ENCODE measurements at regions not wholly inside any gene's neighbourhood (a gene's known extent, or its start where the extent isn't known, plus 50 kb on each side); places are given as distances from the start of the nearest gene placed in this dataset.

DNA sequence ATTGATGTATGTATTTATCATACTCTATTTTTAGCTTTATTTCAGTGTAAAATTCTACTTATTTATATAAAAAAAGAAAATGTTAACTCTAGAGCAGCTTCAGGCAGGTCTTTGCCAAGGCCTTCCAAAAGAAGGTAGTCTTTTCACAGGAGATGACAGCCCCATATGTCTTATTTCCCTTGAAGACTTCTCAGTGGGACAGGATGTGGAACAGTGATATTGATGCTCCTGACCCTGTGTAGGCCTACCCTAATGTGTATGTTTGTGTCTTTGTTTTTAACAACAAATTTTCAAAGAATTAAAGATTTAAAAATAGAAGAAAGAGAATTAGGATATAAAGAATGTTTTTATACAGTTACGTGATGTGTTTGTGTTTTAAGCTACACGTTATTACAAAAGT is 1593.6 kb downstream of the AMY1C start:
- no peaks in the 10 kb centered on the region for H3K9me3 ChIP-seq (replicated peaks in 1 of 2; ENCODE audit: control insufficient read depth in 2 of 2, insufficient read depth in 1 of 2, low read depth in 1 of 2, low read length in 2 of 2)
- H3K4me3 ChIP-seq (ENCODE audit: low read length in 2 of 2), result no peak overlapping the region
- H3K9ac ChIP-seq (ENCODE audit: low read depth, low read length, poor library complexity), result no peak overlapping the region
- H2BK5ac ChIP-seq (ENCODE audit: low read length), result no peak overlapping the region
- H3K36me3 ChIP-seq (replicated peaks in 1 of 2; ENCODE audit: control insufficient read depth in 2 of 2, insufficient read depth in 2 of 2, low read length in 2 of 2), result no peaks in the 10 kb centered on the region
- H3K27me3 ChIP-seq (ENCODE audit: control insufficient read depth in 3 of 3, insufficient read depth in 3 of 3, low read depth in 1 of 3, low read length in 3 of 3), result no peaks in the 10 kb centered on the region
- WGBS, 2 donors (ENCODE audit: extremely low coverage in 2 of 2, insufficient read length in 2 of 2, insufficient replicate concordance in 1 of 2), result 100% methylated on average over 1 of the region's 2 CpGs
- no peak overlapping the region for H2BK120ac ChIP-seq (ENCODE audit: low read depth, low read length)
- no peaks in the 10 kb centered on the region for H3K79me1 ChIP-seq (ENCODE audit: low read depth, low read length)
- no peak overlapping the region for H3K4ac ChIP-seq (ENCODE audit: low read length)
- DNase-seq (ENCODE audit: low spot score), result no peak
- H2AK5ac ChIP-seq (ENCODE audit: low read depth, low read length), result no peak overlapping the region
- H2BK15ac ChIP-seq (ENCODE audit: low read length), result no peak overlapping the region
- H4K8ac ChIP-seq (ENCODE audit: low read depth, low read length), result no peak overlapping the region
- no peak overlapping the region for H3K14ac ChIP-seq (ENCODE audit: low read length)
- no peak overlapping the region for H2AFZ ChIP-seq (ENCODE audit: low read length)
- no peak overlapping the region for H3K27ac ChIP-seq (replicated peaks; ENCODE audit: low read length)
- H4K91ac ChIP-seq (ENCODE audit: low read depth, low read length, poor library complexity), result no peak overlapping the region
- no peak overlapping the region for H2BK12ac ChIP-seq (ENCODE audit: low read length)
- no peaks in the 10 kb centered on the region for H3K4me1 ChIP-seq (ENCODE audit: control insufficient read depth in 2 of 2, insufficient read depth in 1 of 2, low read depth in 1 of 2, low read length in 2 of 2)
- H3K4me2 ChIP-seq (ENCODE audit: insufficient read depth, low read length, poor library complexity, severe bottlenecking), result no peak overlapping the region
- no peak overlapping the region for H3K23ac ChIP-seq (ENCODE audit: low read depth, low read length, poor library complexity)
- no peak overlapping the region for H3K18ac ChIP-seq (ENCODE audit: low read length)

- no peak overlapping the region for H2BK15ac ChIP-seq (ENCODE audit: low read length)
Measured at GRCh38 chr1:105359457-105359856, 1609.8 kb downstream of the AMY1C start.

GRCh38 chr1:105362438-105362837 is 1612.7 kb downstream of the AMY1C start:
- no peak overlapping the region for H2BK120ac ChIP-seq (ENCODE audit: low read depth, low read length)
- H3K27me3 ChIP-seq (ENCODE audit: control insufficient read depth in 3 of 3, insufficient read depth in 3 of 3, low read depth in 1 of 3, low read length in 3 of 3), result no peaks in the 10 kb centered on the region
- no peak overlapping the region for H3K18ac ChIP-seq (ENCODE audit: low read length)
- H4K91ac ChIP-seq (ENCODE audit: low read depth, low read length, poor library complexity), result no peak overlapping the region
- no peak overlapping the region for H4K8ac ChIP-seq (ENCODE audit: low read depth, low read length)
- no peak overlapping the region for H3K4me3 ChIP-seq (ENCODE audit: low read length in 2 of 2)
- no peak overlapping the region for H3K4ac ChIP-seq (ENCODE audit: low read length)
- no peak overlapping the region for H2AFZ ChIP-seq (ENCODE audit: low read length)
- no peak overlapping the region for H2BK12ac ChIP-seq (ENCODE audit: low read length)
- H3K4me2 ChIP-seq (ENCODE audit: insufficient read depth, low read length, poor library complexity, severe bottlenecking), result no peak overlapping the region
- no peak overlapping the region for H2BK15ac ChIP-seq (ENCODE audit: low read length)
- no peak overlapping the region for H2AK5ac ChIP-seq (ENCODE audit: low read depth, low read length)
- H3K79me1 ChIP-seq (ENCODE audit: low read depth, low read length), result no peaks in the 10 kb centered on the region
- DNase-seq (ENCODE audit: low spot score), result no peak
- H3K9me3 ChIP-seq (replicated peaks in 1 of 2; ENCODE audit: control insufficient read depth in 2 of 2, insufficient read depth in 1 of 2, low read depth in 1 of 2, low read length in 2 of 2), result peaks cover 0 to 3% of the 10 kb centered on the region in 2 donors
- no peak overlapping the region for H3K14ac ChIP-seq (ENCODE audit: low read length)
- no peak overlapping the region for H2BK5ac ChIP-seq (ENCODE audit: low read length)
- no peaks in the 10 kb centered on the region for H3K36me3 ChIP-seq (replicated peaks in 1 of 2; ENCODE audit: control insufficient read depth in 2 of 2, insufficient read depth in 2 of 2, low read length in 2 of 2)
- no peak overlapping the region for H3K9ac ChIP-seq (ENCODE audit: low read depth, low read length, poor library complexity)
- H3K23ac ChIP-seq (ENCODE audit: low read depth, low read length, poor library complexity), result no peak overlapping the region
- H3K4me1 ChIP-seq (ENCODE audit: control insufficient read depth in 2 of 2, insufficient read depth in 1 of 2, low read depth in 1 of 2, low read length in 2 of 2), result no peaks in the 10 kb centered on the region
- H3K27ac ChIP-seq (replicated peaks; ENCODE audit: low read length), result no peak overlapping the region
- WGBS, 2 donors (ENCODE audit: extremely low coverage in 2 of 2, insufficient read length in 2 of 2, insufficient replicate concordance in 1 of 2), result no CpG with 5 or more reads among the region's 1 CpG

More at GRCh38 chr1:105359457-105359856, 1609.8 kb downstream of the AMY1C start:
- Histone ChIP-seq H2BK5ac (ENCODE audit: low read length) (no peak overlapping the region), H3K23ac (ENCODE audit: low read depth, low read length, poor library complexity) (no peak overlapping the region), H3K36me3 (replicated peaks in 1 of 2; ENCODE audit: control insufficient read depth in 2 of 2, insufficient read depth in 2 of 2, low read length in 2 of 2) (no peaks in the 10 kb centered on the region), H3K4me3 (ENCODE audit: low read length in 2 of 2) (no peak overlapping the region), H3K27ac (replicated peaks; ENCODE audit: low read length) (no peak overlapping the region), H3K27me3 (ENCODE audit: control insufficient read depth in 3 of 3, insufficient read depth in 3 of 3, low read depth in 1 of 3, low read length in 3 of 3) (no peaks in the 10 kb centered on the region), H3K9ac (ENCODE audit: low read depth, low read length, poor library complexity) (no peak overlapping the region), H3K4ac (ENCODE audit: low read length) (no peak overlapping the region), H2BK120ac (ENCODE audit: low read depth, low read length) (no peak overlapping the region), H3K14ac (ENCODE audit: low read length) (no peak overlapping the region), H3K79me1 (ENCODE audit: low read depth, low read length) (no peaks in the 10 kb centered on the region), H2AK5ac (ENCODE audit: low read depth, low read length) (no peak overlapping the region), H3K4me2 (ENCODE audit: insufficient read depth, low read length, poor library complexity, severe bottlenecking) (no peak overlapping the region), H4K8ac (ENCODE audit: low read depth, low read length) (no peak overlapping the region), H3K4me1 (ENCODE audit: control insufficient read depth in 2 of 2, insufficient read depth in 1 of 2, low read depth in 1 of 2, low read length in 2 of 2) (no peaks in the 10 kb centered on the region), H2AFZ (ENCODE audit: low read length) (no peak overlapping the region), H4K91ac (ENCODE audit: low read depth, low read length, poor library complexity) (no peak overlapping the region), H3K9me3 (replicated peaks in 1 of 2; ENCODE audit: control insufficient read depth in 2 of 2, insufficient read depth in 1 of 2, low read depth in 1 of 2, low read length in 2 of 2) (peaks cover 0 to 3% of the 10 kb centered on the region in 2 donors), H2BK12ac (ENCODE audit: low read length) (no peak overlapping the region), H3K18ac (ENCODE audit: low read length) (no peak overlapping the region)
- WGBS, 2 donors (ENCODE audit: extremely low coverage in 2 of 2, insufficient read length in 2 of 2, insufficient replicate concordance in 1 of 2), result no CpG with 5 or more reads among the region's 1 CpG
- no peak for DNase-seq (ENCODE audit: low spot score)

GRCh38 chr1:105368446-105368845 is 1618.7 kb downstream of the AMY1C start:
- Histone ChIP-seq H3K36me3 (replicated peaks in 1 of 2; ENCODE audit: control insufficient read depth in 2 of 2, insufficient read depth in 2 of 2, low read length in 2 of 2) (no peaks in the 10 kb centered on the region), H3K4me3 (ENCODE audit: low read length in 2 of 2) (no peak overlapping the region), H2BK12ac (ENCODE audit: low read length) (no peak overlapping the region), H2AK5ac (ENCODE audit: low read depth, low read length) (no peak overlapping the region), H2BK5ac (ENCODE audit: low read length) (no peak overlapping the region), H3K14ac (ENCODE audit: low read length) (no peak overlapping the region), H3K4ac (ENCODE audit: low read length) (no peak overlapping the region), H3K4me1 (ENCODE audit: control insufficient read depth in 2 of 2, insufficient read depth in 1 of 2, low read depth in 1 of 2, low read length in 2 of 2) (peaks cover 0 to 2% of the 10 kb centered on the region in 2 donors), H3K79me1 (ENCODE audit: low read depth, low read length) (no peaks in the 10 kb centered on the region), H3K27me3 (ENCODE audit: control insufficient read depth in 3 of 3, insufficient read depth in 3 of 3, low read depth in 1 of 3, low read length in 3 of 3) (no peaks in the 10 kb centered on the region), H3K27ac (replicated peaks; ENCODE audit: low read length) (no peak overlapping the region), H3K9me3 (replicated peaks in 1 of 2; ENCODE audit: control insufficient read depth in 2 of 2, insufficient read depth in 1 of 2, low read depth in 1 of 2, low read length in 2 of 2) (no peaks in the 10 kb centered on the region), H3K23ac (ENCODE audit: low read depth, low read length, poor library complexity) (no peak overlapping the region), H2BK120ac (ENCODE audit: low read depth, low read length) (no peak overlapping the region), H3K18ac (ENCODE audit: low read length) (no peak overlapping the region), H2AFZ (ENCODE audit: low read length) (no peak overlapping the region), H4K8ac (ENCODE audit: low read depth, low read length) (no peak overlapping the region), H3K9ac (ENCODE audit: low read depth, low read length, poor library complexity) (no peak overlapping the region), H2BK15ac (ENCODE audit: low read length) (no peak overlapping the region), H4K91ac (ENCODE audit: low read depth, low read length, poor library complexity) (no peak overlapping the region), H3K4me2 (ENCODE audit: insufficient read depth, low read length, poor library complexity, severe bottlenecking) (no peak overlapping the region)
- no CpG with 5 or more reads among the region's 4 CpGs for WGBS, 2 donors (ENCODE audit: extremely low coverage in 2 of 2, insufficient read length in 2 of 2, insufficient replicate concordance in 1 of 2)
- no peak for DNase-seq (ENCODE audit: low spot score)
